ENCODE measurements at regions not wholly inside any gene's neighbourhood (a gene's known extent, or its start where the extent isn't known, plus 50 kb on each side); places are given as distances from the start of the nearest gene placed in this dataset.

GRCh38 chr1:2951856-2952255, 69.4 kb upstream of the ACTRT2 start:
- TF ChIP-seq CTCF (IDR thresholded peaks at IDR 0.05) (no peak), EZH2 (IDR thresholded peaks at IDR 0.05) (no peak), EZH2phosphoT487 (IDR thresholded peaks at IDR 0.05) (no peak)
